A673 (cell line): ENCODE measurements at regions not wholly inside any gene's neighbourhood (a gene's known extent, or its start where the extent isn't known, plus 50 kb on each side); places are given as distances from the start of the nearest gene placed in this dataset.

Source experiments
- EZH2 ChIP-seq: fragments of 200-600 bp; sonication (generic); IDR thresholded peaks from 2 replicates; pipeline ENCODE4 v1.6.1; 2017; ENCODE audit warnings: borderline replicate concordance, low read depth, mild to moderate bottlenecking, mixed read lengths, antibody characterized with exemption, low read length; ENCODE audit not compliant: poor library complexity, severe bottlenecking
- TF ChIP-seq, protein P1 (sequence below): fragments of 300-800, 200-600 bp; sonication (generic); conservative IDR thresholded peaks from 2 replicates; pipeline ENCODE4 v1.5.1; 2017; ENCODE audit warnings: low read depth, mild to moderate bottlenecking, antibody characterized with exemption, low read length, moderate library complexity, mixed read lengths

DNA sequence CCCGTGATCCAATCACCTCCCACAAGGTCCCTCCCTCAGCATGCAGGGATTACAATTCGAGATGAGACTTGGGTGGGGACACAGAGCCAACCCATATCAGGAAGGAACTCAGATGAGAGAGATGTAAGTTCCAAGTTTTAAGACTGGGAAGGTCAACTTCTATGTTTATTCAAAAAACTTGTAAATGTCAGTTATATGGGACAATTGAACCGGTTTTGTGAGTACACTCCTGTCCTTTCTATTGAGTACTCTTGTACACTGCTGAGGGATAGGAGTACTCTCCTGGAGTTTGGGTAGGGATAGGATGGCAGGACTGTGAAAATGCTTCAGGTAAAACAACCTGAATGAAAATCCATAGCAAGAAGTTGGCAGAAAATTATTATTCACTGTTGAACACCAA lies 239.1 kb downstream of the ZNF674 start:
- TF ChIP-seq, protein P1, sequence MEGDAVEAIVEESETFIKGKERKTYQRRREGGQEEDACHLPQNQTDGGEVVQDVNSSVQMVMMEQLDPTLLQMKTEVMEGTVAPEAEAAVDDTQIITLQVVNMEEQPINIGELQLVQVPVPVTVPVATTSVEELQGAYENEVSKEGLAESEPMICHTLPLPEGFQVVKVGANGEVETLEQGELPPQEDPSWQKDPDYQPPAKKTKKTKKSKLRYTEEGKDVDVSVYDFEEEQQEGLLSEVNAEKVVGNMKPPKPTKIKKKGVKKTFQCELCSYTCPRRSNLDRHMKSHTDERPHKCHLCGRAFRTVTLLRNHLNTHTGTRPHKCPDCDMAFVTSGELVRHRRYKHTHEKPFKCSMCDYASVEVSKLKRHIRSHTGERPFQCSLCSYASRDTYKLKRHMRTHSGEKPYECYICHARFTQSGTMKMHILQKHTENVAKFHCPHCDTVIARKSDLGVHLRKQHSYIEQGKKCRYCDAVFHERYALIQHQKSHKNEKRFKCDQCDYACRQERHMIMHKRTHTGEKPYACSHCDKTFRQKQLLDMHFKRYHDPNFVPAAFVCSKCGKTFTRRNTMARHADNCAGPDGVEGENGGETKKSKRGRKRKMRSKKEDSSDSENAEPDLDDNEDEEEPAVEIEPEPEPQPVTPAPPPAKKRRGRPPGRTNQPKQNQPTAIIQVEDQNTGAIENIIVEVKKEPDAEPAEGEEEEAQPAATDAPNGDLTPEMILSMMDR: no peak
- TF ChIP-seq EZH2: no peak
